AG10803 (cell line): ENCODE measurements at regions not wholly inside any gene's neighbourhood (a gene's known extent, or its start where the extent isn't known, plus 50 kb on each side); places are given as distances from the start of the nearest gene placed in this dataset.
"Not testable (repeated sequence)": the region's sequence is repeated elsewhere in the genome, so short reads cannot be mapped to it uniquely, and the experiment has no call there.

Experiments
- DNase-seq: peaks from one replicate; pipeline ENCODE4 v3.0.0; 2010; ENCODE audit warnings: low read depth
- H3K4me3 ChIP-seq: 2 replicates; pipeline ENCODE4 v1.5.1; 2011; ENCODE audit warnings: mild to moderate bottlenecking, low read length, control low read depth
- CTCF ChIP-seq: conservative IDR thresholded peaks from 2 replicates; pipeline ENCODE4 v1.5.1; 2011; ENCODE audit warnings: mild to moderate bottlenecking, low read length, control low read depth, inconsistent platforms

- DNase-seq: no peak
- H3K4me3 ChIP-seq: no peak overlapping the region
- TF ChIP-seq CTCF: no peak
These were observed 151.6 kb upstream of the LRATD1 start for GRCh38 chr2:14480906-14481305.

- DNase-seq: peak; percentile 87
- H3K4me3 ChIP-seq: no peak overlapping the region
These were observed 139.5 kb upstream of the LRATD1 start for GRCh38 chr2:14492920-14493503.

GRCh38 chr2:14494759-14495158, 137.8 kb upstream of the LRATD1 start:
- no peak for TF ChIP-seq CTCF
- DNase-seq: no peak
- H3K4me3 ChIP-seq: no peak overlapping the region

More at GRCh38 chr2:14492920-14493503, 139.5 kb upstream of the LRATD1 start:
- TF ChIP-seq CTCF: no peak

- no peak for TF ChIP-seq CTCF
- no peak overlapping the region for H3K4me3 ChIP-seq
- DNase-seq: no peak
These were observed 131.5 kb upstream of the LRATD1 start for GRCh38 chr2:14501061-14501460.

- not testable (repeated sequence) for DNase-seq, H3K4me3 ChIP-seq
These were observed 125.6 kb upstream of the LRATD1 start for GRCh38 chr2:14506955-14507354.

GRCh38 chr2:14511541-14511940, 121.0 kb upstream of the LRATD1 start:
- H3K4me3 ChIP-seq: no peak overlapping the region
- DNase-seq: no peak
- no peak for TF ChIP-seq CTCF

GRCh38 chr2:14513903-14514302, 118.6 kb upstream of the LRATD1 start:
- no peak for TF ChIP-seq CTCF

GRCh38 chr2:14516844-14517243, 115.7 kb upstream of the LRATD1 start:
- DNase-seq: peak; percentile 96
- no peak overlapping the region for H3K4me3 ChIP-seq
- TF ChIP-seq CTCF: no peak

More at GRCh38 chr2:14513903-14514302, 118.6 kb upstream of the LRATD1 start:
- DNase-seq: peak; percentile 64
- H3K4me3 ChIP-seq: no peak overlapping the region
